NCI-H2081 treated with DMSO at 0.1 percent for 48 hours (cell line): ENCODE measurements at regions not wholly inside any gene's neighbourhood (a gene's known extent, or its start where the extent isn't known, plus 50 kb on each side); places are given as distances from the start of the nearest gene placed in this dataset.

Experiments used
- DNase-seq: peaks from one replicate; lab custom pipeline; 2025; lab: John Stamatoyannopoulos, UW

GRCh38 chr3:61311044-61311443 lies 59.8 kb upstream of the FHIT start:
- no peak for DNase-seq

- no peak for DNase-seq
Measured at GRCh38 chr3:61315871-61316270, 64.6 kb upstream of the FHIT start.

DNA sequence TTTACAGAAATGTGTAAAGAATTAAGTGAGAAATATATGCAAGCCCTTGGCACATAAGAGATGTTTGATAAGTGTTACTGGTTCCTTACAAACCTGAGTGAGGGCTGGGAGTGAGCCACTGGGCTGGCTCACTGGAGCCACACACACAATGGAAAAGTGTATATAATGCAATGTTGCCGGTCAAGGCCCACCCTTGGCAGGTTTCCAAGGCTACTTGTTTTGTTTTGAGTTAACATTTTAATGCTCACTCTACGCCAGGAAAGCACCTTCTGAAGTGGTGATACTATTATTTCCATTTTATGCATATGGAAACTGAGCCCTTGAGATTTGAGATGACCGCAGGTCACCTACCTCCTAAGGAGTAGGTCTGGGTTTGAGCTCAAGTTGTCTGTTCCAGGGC lies 71.8 kb upstream of the FHIT start:
- DNase-seq, result no peak

DNA sequence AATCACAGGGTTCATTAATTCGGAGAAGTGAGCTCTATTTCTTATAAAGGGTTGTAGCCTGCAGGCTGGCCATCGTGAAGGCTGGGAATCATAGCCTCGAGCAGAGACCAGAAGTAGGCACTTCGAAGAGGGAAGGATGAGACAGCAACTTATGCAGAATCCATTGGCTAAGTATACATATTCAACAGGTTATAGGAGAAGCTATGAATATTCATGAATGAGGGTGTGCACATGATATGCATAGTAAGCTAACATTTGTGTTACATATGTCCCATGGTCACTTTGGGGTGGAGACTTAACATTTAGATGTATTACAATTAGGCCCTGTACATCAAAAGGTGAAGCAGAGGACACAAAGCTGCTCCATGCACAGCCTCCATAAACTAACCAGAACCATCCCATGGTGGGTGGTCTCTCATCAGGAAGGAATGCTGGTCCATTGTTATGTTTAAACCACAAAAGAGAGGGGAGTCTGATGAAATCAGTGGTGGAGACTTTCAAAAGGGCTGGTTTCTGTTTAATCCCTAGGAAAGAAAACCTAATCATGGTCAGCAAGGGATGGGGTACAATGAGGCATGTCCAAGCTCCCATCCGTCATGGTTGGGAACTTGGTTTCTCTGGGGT lies 80.8 kb upstream of the FHIT start:
- no peak for DNase-seq

- no peak for DNase-seq
Measured at GRCh38 chr3:61333192-61333961, 82.1 kb upstream of the FHIT start.

DNA sequence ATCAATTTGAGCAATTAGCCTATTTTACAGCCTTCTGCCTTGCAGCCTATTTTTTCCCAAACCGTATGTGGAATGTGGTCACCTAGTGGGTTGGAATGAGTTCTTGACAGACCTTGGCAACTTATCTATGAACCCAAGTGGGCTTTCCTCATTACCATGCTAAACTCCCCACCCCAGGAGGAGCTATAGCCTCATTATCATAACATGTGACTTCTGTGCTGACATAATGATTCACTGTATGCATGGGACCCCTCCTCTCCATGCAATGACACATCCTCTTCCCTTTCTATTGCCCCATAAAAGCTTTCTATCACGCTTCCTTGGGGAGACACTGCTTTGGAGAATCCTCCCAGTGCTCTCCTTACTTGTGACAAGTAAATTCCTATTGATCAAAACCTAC lies 83.5 kb upstream of the FHIT start:
- no peak for DNase-seq

DNA sequence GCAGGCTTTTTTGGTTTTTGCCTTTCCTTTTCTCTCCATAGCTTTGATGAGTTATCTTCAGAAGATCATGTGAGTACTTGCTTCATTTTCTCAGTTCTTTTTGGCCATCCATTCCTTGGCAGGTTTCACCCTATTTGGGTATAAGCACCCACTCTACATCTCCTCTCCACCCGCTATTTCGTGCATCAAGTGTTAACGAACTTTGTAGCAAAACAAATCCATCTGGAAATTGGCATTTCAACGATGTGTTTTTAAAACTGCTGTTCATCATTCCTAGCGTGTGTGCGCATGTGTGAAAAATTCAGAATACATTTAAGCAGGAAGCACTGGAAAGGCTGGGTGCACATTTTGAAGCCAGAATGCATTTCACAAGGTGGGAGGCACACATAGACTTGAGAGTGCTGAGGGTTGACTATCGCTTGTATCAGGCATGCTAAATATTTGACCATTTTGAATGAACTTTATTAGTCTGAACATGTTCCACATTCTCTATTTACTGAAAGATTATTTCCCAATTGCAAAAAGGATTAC lies 89.7 kb upstream of the FHIT start:
- no peak for DNase-seq

GRCh38 chr3:61343543-61343942 lies 92.3 kb upstream of the FHIT start:
- no peak for DNase-seq

- no peak for DNase-seq
Measured at GRCh38 chr3:61345020-61345419, 93.8 kb upstream of the FHIT start.

DNA sequence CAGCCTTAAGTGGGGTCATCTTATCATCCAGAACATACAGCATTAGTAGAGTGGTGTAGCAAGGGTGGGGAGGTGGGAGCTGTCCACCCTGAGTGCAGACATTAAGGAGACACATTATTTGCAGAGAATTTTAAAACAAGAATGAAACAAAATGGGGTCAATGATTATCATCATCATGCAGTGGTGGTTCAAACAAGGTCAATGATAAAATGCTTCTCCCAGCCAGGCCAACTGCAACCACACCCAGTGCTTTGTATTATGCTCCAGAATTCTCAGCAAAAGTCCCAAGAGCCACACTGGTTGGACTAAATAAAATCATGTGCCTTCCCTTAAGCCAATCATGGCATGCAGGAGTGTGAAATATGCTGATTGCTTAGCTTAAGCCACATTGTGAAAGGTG lies 96.7 kb upstream of the FHIT start:
- no peak for DNase-seq

DNA sequence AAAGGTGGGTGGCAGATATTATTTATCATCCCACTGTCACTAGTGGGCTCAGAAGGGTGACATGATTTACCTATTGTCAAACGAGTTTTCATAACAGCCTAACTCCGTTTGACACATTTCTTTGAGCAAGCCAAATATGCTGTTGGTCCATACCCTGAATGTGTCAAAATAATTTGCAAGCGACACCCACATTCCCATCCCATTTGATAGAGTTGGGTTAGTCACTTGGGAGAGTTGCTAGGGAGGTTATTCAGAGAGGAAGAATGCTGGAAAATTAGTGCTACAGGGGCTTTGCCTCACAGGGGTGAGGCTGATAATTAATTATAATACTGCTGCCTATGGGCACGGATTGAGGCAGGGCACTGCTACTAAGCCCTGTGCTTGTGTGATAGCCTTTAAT lies 98.5 kb upstream of the FHIT start:
- no peak for DNase-seq

- no peak for DNase-seq
Measured at GRCh38 chr3:61350782-61351309, 99.6 kb upstream of the FHIT start.

GRCh38 chr3:61352306-61352705 lies 101.1 kb upstream of the FHIT start:
- no peak for DNase-seq

DNA sequence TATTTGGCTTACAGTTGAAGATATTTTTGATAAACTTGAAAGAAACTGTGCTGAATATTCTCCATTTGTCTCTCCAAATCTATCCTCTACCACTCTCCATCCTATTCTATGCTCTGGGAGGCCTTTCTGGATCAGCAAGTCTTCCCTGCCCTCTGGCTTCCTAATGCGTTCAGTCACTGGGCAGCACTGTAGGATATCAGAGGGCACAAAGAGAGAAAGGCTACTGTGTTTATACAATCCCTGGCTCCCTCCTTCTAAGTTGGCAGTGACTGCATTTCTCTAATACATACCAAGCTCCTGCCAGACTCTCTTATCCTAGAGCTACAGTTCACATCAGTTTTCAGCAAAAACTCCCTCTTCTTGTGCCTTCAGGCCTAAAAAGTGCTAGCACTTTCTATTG lies 102.1 kb upstream of the FHIT start:
- DNase-seq, result no peak

DNA sequence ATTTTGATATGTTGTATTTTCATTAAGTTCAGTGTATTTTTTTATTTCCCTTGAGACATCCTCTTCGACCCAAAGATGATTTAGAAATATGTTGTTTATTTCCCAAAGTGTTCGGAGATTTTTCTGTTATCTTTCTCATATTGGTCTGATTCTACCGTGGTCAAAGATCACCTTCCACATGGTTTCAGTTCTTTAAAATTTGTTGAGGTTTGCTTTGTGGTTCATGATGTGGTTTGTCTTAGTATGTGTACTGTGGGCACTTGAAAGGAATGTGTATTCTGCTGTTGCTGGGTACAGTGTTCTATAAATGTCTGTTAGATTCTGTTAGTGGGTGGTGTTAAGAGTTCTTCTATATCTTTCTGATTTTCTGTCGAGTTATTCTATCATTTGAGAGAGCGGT lies 103.4 kb upstream of the FHIT start:
- DNase-seq, result no peak

GRCh38 chr3:61356685-61357084 lies 105.4 kb upstream of the FHIT start:
- DNase-seq, result no peak

DNA sequence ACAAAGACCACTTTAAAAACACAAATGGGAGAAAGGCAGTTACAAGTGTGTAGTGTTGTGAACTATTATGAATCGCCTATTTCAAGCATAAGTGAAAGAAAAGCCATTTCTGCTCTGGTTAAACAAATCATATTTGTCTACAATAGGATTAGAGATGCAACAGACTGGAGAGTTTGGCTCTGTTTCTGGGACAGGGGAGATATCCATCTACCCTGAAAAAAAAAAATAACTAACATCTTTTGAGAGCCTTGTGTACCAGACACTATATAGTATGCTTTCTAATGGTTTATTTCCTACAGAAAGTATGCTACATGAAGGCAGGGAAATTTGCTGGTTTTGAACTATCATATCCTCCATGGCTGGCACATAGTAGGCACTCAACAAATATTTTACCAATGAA lies 106.7 kb upstream of the FHIT start:
- no peak for DNase-seq

DNA sequence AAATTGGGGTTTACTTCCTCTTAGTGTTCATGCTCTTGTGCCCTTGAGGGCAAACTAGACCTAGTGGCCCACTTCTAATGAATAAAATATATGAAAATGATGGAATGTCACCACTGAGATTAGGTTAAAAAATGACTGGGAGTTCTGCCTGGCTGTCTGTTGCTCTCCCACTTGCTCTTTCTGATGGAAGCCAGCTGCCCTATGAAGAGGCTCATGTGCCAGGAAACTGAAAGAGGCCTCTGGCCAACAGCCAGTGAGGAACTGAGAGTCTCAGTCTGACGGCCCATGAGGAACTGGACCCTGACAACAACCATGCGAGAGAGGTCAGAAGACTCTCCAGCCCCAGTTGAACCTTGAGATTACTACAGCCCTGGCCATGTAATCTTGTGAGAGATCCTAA lies 107.1 kb upstream of the FHIT start:
- no peak for DNase-seq

GRCh38 chr3:61360297-61360965 lies 109.2 kb upstream of the FHIT start:
- DNase-seq, result no peak

DNA sequence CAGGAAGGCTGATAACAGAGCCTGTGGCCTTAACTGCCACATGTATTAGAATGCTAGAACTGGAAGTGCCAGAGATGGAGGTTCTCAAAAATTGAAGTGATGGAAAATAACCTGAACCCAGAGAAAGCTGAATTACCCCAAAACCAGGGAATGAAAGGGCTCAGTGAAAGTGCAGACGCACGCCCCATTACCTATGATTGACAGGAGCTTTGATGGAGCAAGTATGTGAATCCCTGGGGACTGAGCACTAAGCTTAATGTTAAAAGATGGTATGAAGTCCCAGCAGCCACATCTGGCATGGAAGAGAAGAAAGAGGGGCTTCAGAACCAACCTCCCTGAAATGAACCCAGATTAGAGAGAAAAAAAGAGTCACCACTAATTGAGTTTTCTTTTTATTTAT lies 118.4 kb upstream of the FHIT start:
- no peak for DNase-seq

GRCh38 chr3:61371123-61371522 lies 119.9 kb upstream of the FHIT start:
- DNase-seq, result no peak

DNA sequence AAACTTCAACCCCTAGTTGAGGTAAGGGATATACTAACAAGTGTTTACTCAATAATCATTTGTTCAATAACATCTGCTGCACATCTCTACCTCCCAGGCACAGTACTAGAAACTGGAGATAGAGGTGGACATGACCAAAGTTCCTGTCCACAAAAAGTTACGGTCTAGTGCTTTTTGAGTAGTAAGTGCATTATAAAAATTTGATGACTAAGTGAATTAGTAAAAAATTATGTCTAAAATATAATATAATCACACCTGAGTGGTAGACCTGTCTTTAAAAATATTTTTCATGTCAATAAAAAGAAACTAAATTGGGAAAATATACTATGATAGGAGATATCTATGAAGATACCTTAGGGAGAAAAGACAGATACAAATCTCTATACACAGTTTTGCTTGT lies 121.5 kb upstream of the FHIT start:
- DNase-seq, result no peak

DNA sequence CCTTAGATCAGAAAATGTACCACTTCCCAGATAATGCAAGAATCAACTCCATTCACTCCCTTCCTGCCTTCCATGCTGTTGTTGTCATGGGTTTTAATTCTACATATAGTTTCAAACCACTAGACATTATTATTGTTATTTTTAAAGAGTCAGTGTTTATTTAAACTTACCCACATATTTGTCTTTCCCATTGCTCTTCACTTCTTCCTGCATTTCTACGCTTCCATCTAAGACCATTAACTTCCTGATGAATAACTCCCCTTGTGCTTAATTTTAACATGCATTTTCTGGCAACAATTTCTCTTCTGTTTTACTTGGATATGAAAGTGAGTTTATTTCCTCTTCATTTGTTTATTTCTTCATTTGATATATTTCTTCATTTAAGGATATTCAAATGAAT lies 127.1 kb upstream of the FHIT start:
- DNase-seq, result no peak
